HG02973 (cell line): ENCODE measurements at regions not wholly inside any gene's neighbourhood (a gene's known extent, or its start where the extent isn't known, plus 50 kb on each side); places are given as distances from the start of the nearest gene placed in this dataset.
"Not testable (repeated sequence)": the region's sequence is repeated elsewhere in the genome, so short reads cannot be mapped to it uniquely, and the experiment has no call there.

ENCODE experiments used
- ATAC-seq: cut with Tn5 transposase; IDR thresholded peaks from one replicate; pipeline ENCODE4 v1.9.1; 2021; ENCODE audit warnings: moderate library complexity; ENCODE audit not compliant: unreplicated experiment

GRCh38 chr5:135102716-135103574 is 68.9 kb upstream of the PITX1 start:
- no peak for ATAC-seq

GRCh38 chr5:135100431-135100830 is 66.4 kb upstream of the PITX1 start:
- no peak for ATAC-seq

- ATAC-seq, result no peak
Observed at GRCh38 chr5:135100011-135100410, 66.0 kb upstream of the PITX1 start.

GRCh38 chr5:135097390-135097789 is 63.4 kb upstream of the PITX1 start:
- ATAC-seq, result no peak

- no peak for ATAC-seq
Observed at GRCh38 chr5:135095871-135096270, 61.8 kb upstream of the PITX1 start.

- ATAC-seq, result no peak
Observed at GRCh38 chr5:135095052-135095715, 61.2 kb upstream of the PITX1 start.

- no peak for ATAC-seq
Observed at GRCh38 chr5:135094339-135095051, 60.5 kb upstream of the PITX1 start.

- not testable (repeated sequence) for ATAC-seq
Observed at GRCh38 chr5:135093483-135093882, 59.5 kb upstream of the PITX1 start.

GRCh38 chr5:135092476-135092875 is 58.4 kb upstream of the PITX1 start:
- no peak for ATAC-seq

GRCh38 chr5:135091286-135091685 is 57.3 kb upstream of the PITX1 start:
- ATAC-seq, result no peak

GRCh38 chr5:135089912-135090311 is 55.9 kb upstream of the PITX1 start:
- ATAC-seq, result no peak

- no peak for ATAC-seq
Observed at GRCh38 chr5:135088911-135089310, 54.9 kb upstream of the PITX1 start.

GRCh38 chr5:135087950-135088349 is 53.9 kb upstream of the PITX1 start:
- ATAC-seq, result no peak

GRCh38 chr5:135085936-135086725 is 52.1 kb upstream of the PITX1 start:
- ATAC-seq, result no peak

- no peak for ATAC-seq
Observed at GRCh38 chr5:135085133-135085935, 51.3 kb upstream of the PITX1 start.
